Trophoblast cell (in vitro differentiated cells and primary cell): ENCODE measurements at regions not wholly inside any gene's neighbourhood (a gene's known extent, or its start where the extent isn't known, plus 50 kb on each side); places are given as distances from the start of the nearest gene placed in this dataset.

ENCODE experiments used
- DNase-seq, 2 donors: peaks; one replicate each; pipeline ENCODE4 v3.0.0-alpha.2; 2016
- H2AFZ ChIP-seq: 2 replicates; pipeline ENCODE4 v1.6.1; 2013; ENCODE audit warnings: low read length, moderate library complexity, mild to moderate bottlenecking; ENCODE audit not compliant: insufficient read depth, poor library complexity
- H2AK5ac ChIP-seq: 2 replicates; pipeline ENCODE4 v1.6.1; 2013; ENCODE audit warnings: mild to moderate bottlenecking, low read length
- H2BK120ac ChIP-seq: 2 replicates; pipeline ENCODE4 v1.6.1; 2013; ENCODE audit warnings: low read length, mild to moderate bottlenecking, moderate library complexity; ENCODE audit not compliant: insufficient read depth, poor library complexity
- H2BK12ac ChIP-seq: 2 replicates; pipeline ENCODE4 v1.6.1; 2013; ENCODE audit warnings: mild to moderate bottlenecking, low read length, moderate library complexity
- H2BK5ac ChIP-seq: 2 replicates; pipeline ENCODE4 v1.6.1; 2013; ENCODE audit warnings: low read length, low read depth, moderate library complexity, mild to moderate bottlenecking; ENCODE audit not compliant: poor library complexity
- H3K14ac ChIP-seq: 2 replicates; pipeline ENCODE4 v1.6.1; 2013; ENCODE audit warnings: mild to moderate bottlenecking, low read length
- H3K18ac ChIP-seq: 2 replicates; pipeline ENCODE4 v1.6.1; 2013; ENCODE audit warnings: mild to moderate bottlenecking, low read length
- H3K23ac ChIP-seq: 2 replicates; pipeline ENCODE4 v1.6.1; 2013; ENCODE audit warnings: low read length
- H3K27ac ChIP-seq: 2 replicates; pipeline ENCODE4 v1.5.1; 2013; ENCODE audit warnings: low read depth, mild to moderate bottlenecking, inconsistent platforms, low read length, moderate library complexity
- H3K27me3 ChIP-seq: 2 replicates; pipeline ENCODE4 v1.6.1; 2013; ENCODE audit warnings: inconsistent platforms, mild to moderate bottlenecking, low read length, moderate library complexity; ENCODE audit not compliant: insufficient read depth
- H3K36me3 ChIP-seq, 2 experiments: 1 replicate in 1 of 2; 2 replicates in 1 of 2; pipeline ENCODE4 v1.6.1; 2013; ENCODE audit warnings: low read length in 2 of 2, mild to moderate bottlenecking in 2 of 2, moderate library complexity in 1 of 2; ENCODE audit not compliant: insufficient read depth in 2 of 2, control insufficient read depth in 1 of 2
- H3K4ac ChIP-seq: 2 replicates; pipeline ENCODE4 v1.6.1; 2013; ENCODE audit warnings: low read depth, mild to moderate bottlenecking, low read length, moderate library complexity
- H3K4me1 ChIP-seq, 2 experiments: 1 replicate in 1 of 2; 2 replicates in 1 of 2; pipeline ENCODE4 v1.6.1; 2013; ENCODE audit warnings: low read length in 2 of 2, mild to moderate bottlenecking in 2 of 2, moderate library complexity in 1 of 2; ENCODE audit not compliant: insufficient read depth in 2 of 2, control insufficient read depth in 1 of 2
- H3K4me2 ChIP-seq: 2 replicates; pipeline ENCODE4 v1.6.1; 2013; ENCODE audit warnings: inconsistent platforms, mild to moderate bottlenecking, low read length, moderate library complexity
- H3K4me3 ChIP-seq: 2 replicates; pipeline ENCODE4 v1.5.1; 2013; ENCODE audit warnings: mild to moderate bottlenecking, low read depth, low read length, inconsistent platforms
- H3K79me1 ChIP-seq: one replicate; pipeline ENCODE4 v1.6.1; 2013; ENCODE audit warnings: low read length
- H3K79me2 ChIP-seq: 2 replicates; pipeline ENCODE4 v1.6.1; 2013; ENCODE audit warnings: low read length, mild to moderate bottlenecking; ENCODE audit not compliant: control insufficient read depth, insufficient read depth, poor library complexity
- H3K9ac ChIP-seq: 2 replicates; pipeline ENCODE4 v1.6.1; 2013; ENCODE audit warnings: mild to moderate bottlenecking, low read length
- H3K9me3 ChIP-seq: 2 replicates; pipeline ENCODE4 v1.6.1; 2013; ENCODE audit warnings: low read depth, mild to moderate bottlenecking, control low read depth, inconsistent platforms, low read length; ENCODE audit not compliant: insufficient read depth
- H4K12ac ChIP-seq: 2 replicates; pipeline ENCODE4 v1.6.1; 2013; ENCODE audit warnings: low read depth, mild to moderate bottlenecking, low read length, moderate library complexity
- H4K8ac ChIP-seq: 2 replicates; pipeline ENCODE4 v1.6.1; 2013; ENCODE audit warnings: low read depth, mild to moderate bottlenecking, low read length, moderate library complexity
- H4K91ac ChIP-seq: one replicate; pipeline ENCODE4 v1.6.1; 2013; ENCODE audit warnings: low read depth, mild to moderate bottlenecking, low read length, moderate library complexity
- WGBS: extraction: QIAGEN DNeasy Blood & Tissue Kit; methylation state at CpG from one replicate; pipeline ENCODE4 v1.1.7; 2013; ENCODE audit warnings: missing lambda C conversion rate; ENCODE audit not compliant: insufficient read length, insufficient coverage; ENCODE audit errors: extremely low coverage; 5-methylcytosine and 5-hydroxymethylcytosine counted together

DNA sequence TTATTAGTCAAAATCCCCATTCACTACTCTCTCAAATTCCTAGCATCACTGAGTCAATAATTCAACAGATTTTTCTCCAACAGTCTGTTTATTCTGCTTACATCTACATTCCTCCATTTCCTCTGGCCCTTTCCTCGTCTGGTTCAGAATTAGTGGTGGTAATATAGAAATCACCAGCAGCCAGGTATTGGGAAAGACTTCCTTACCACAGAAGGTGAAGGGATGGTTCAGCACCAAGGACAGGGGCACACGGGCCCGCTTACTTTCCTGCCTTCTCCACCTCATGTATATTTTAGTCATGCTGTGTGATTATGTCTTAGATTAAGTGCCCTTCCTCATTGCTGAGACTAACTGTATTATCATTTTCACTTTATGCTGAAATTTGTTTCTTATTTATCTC is 70.4 kb upstream of the APBB1IP start:
- no peak overlapping the region for H4K12ac ChIP-seq
- no peak overlapping the region for H3K27ac ChIP-seq
- H3K4ac ChIP-seq: no peak overlapping the region
- H3K4me1 ChIP-seq: no peaks in the 10 kb centered on the region
- H2AFZ ChIP-seq: no peak overlapping the region
- no peaks in the 10 kb centered on the region for H3K79me1 ChIP-seq
- H3K4me2 ChIP-seq: no peak overlapping the region
- H3K4me3 ChIP-seq: no peak overlapping the region
- H3K36me3 ChIP-seq: peaks cover 0 to 2% of the 10 kb centered on the region in 2 experiments
- no peaks in the 10 kb centered on the region for H3K79me2 ChIP-seq
- H2BK5ac ChIP-seq: no peak overlapping the region
- no peak overlapping the region for H3K14ac ChIP-seq
- no peak overlapping the region for H4K91ac ChIP-seq
- H3K9ac ChIP-seq: no peak overlapping the region
- H3K9me3 ChIP-seq: no peaks in the 10 kb centered on the region
- no peak overlapping the region for H2BK12ac ChIP-seq
- no peak overlapping the region for H3K23ac ChIP-seq
- H4K8ac ChIP-seq: no peak overlapping the region
- H3K27me3 ChIP-seq: no peaks in the 10 kb centered on the region
- no peak overlapping the region for H3K18ac ChIP-seq
- WGBS: no CpG with 5 or more reads among the region's 3 CpGs
- peak; percentile 89 to 96 for DNase-seq
- H2BK120ac ChIP-seq: no peak overlapping the region
- H2AK5ac ChIP-seq: no peak overlapping the region

DNA sequence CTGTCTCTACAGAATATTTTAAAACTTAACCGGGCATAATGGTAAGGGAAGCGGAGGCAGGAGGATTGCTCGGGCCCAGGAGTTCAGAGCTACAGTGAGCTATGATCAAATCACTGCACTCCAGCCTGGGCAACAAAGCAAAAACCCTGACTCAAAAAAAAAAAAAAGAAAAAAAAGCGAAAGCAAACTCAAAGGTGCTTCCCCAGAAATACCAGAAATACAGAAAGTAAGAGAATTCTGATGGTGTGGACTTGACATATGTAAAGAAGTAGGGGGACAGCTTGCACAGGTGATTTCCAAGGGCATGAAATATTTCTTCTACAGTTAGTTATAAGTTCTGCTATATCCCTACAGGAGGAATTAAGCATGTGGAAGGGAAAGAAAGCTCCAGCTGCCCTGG is 69.7 kb upstream of the APBB1IP start:
- Histone ChIP-seq H3K27ac (no peak overlapping the region), H2AFZ (no peak overlapping the region), H3K27me3 (no peaks in the 10 kb centered on the region), H3K23ac (no peak overlapping the region), H4K8ac (no peak overlapping the region), H3K79me2 (no peaks in the 10 kb centered on the region), H3K36me3 (peaks cover 0 to 2% of the 10 kb centered on the region in 2 experiments), H3K14ac (no peak overlapping the region), H2BK5ac (no peak overlapping the region), H3K79me1 (no peaks in the 10 kb centered on the region), H3K9ac (no peak overlapping the region), H2BK120ac (no peak overlapping the region), H4K91ac (no peak overlapping the region), H4K12ac (no peak overlapping the region), H3K4me3 (no peak overlapping the region), H3K4ac (no peak overlapping the region), H3K9me3 (no peaks in the 10 kb centered on the region), H3K4me2 (no peak overlapping the region), H3K4me1 (no peaks in the 10 kb centered on the region), H2BK12ac (no peak overlapping the region), H2AK5ac (no peak overlapping the region), H3K18ac (no peak overlapping the region)
- no CpG with 5 or more reads among the region's 4 CpGs for WGBS
- DNase-seq: no peak

- Histone ChIP-seq H4K91ac (no peak overlapping the region), H3K27me3 (no peaks in the 10 kb centered on the region), H4K8ac (no peak overlapping the region), H3K79me2 (no peaks in the 10 kb centered on the region), H3K36me3 (no peaks in the 10 kb centered on the region), H2AK5ac (no peak overlapping the region), H3K9me3 (peaks cover 3% of the 10 kb centered on the region), H3K4me2 (no peak overlapping the region), H3K18ac (no peak overlapping the region), H3K4ac (no peak overlapping the region), H3K27ac (no peak overlapping the region), H3K9ac (no peak overlapping the region), H3K23ac (no peak overlapping the region), H3K79me1 (no peaks in the 10 kb centered on the region), H2BK12ac (no peak overlapping the region), H4K12ac (no peak overlapping the region), H3K14ac (no peak overlapping the region), H2BK120ac (no peak overlapping the region), H2AFZ (no peak overlapping the region), H3K4me1 (no peaks in the 10 kb centered on the region), H3K4me3 (no peak overlapping the region), H2BK5ac (no peak overlapping the region)
- WGBS: no CpG with 5 or more reads among the region's 4 CpGs
- DNase-seq: no peak
Observed at GRCh38 chr10:26372513-26373354, 65.4 kb upstream of the APBB1IP start.

DNA sequence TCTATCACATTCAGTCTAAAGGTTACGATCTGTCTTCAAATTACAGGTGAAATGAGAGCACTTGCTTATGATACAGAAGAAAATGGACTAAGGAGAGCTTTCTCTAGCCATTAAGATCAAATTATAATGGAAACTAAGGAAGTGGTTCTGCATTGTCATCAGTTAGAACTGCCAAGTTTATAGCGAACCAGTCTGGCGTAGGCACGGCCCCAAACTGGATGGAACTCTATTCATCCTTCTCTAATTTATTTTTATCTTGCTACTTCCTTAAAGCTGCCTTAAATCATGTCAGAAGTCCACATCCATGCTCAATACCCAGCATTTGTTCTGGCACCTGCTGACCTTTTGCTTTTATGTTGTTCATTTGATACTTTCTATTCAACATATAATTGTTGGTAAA is 63.7 kb upstream of the APBB1IP start:
- H3K9me3 ChIP-seq: peaks cover 3% of the 10 kb centered on the region
- no peak overlapping the region for H3K9ac ChIP-seq
- H3K4me3 ChIP-seq: no peak overlapping the region
- H3K23ac ChIP-seq: no peak overlapping the region
- H3K79me2 ChIP-seq: no peaks in the 10 kb centered on the region
- H3K18ac ChIP-seq: no peak overlapping the region
- H3K27ac ChIP-seq: no peak overlapping the region
- H3K36me3 ChIP-seq: no peaks in the 10 kb centered on the region
- H3K14ac ChIP-seq: no peak overlapping the region
- H3K4me1 ChIP-seq: peaks cover 0 to 2% of the 10 kb centered on the region in 2 experiments
- no peak overlapping the region for H2BK120ac ChIP-seq
- no peak overlapping the region for H2AFZ ChIP-seq
- no peaks in the 10 kb centered on the region for H3K79me1 ChIP-seq
- no CpG with 5 or more reads among the region's 4 CpGs for WGBS
- no peak overlapping the region for H2AK5ac ChIP-seq
- no peak overlapping the region for H4K12ac ChIP-seq
- H2BK5ac ChIP-seq: no peak overlapping the region
- no peak overlapping the region for H3K4me2 ChIP-seq
- no peaks in the 10 kb centered on the region for H3K27me3 ChIP-seq
- H2BK12ac ChIP-seq: no peak overlapping the region
- no peak overlapping the region for H4K91ac ChIP-seq
- no peak for DNase-seq
- H3K4ac ChIP-seq: no peak overlapping the region
- H4K8ac ChIP-seq: no peak overlapping the region
